Brain microvascular endothelial cell (primary cell): ENCODE measurements at regions not wholly inside any gene's neighbourhood (a gene's known extent, or its start where the extent isn't known, plus 50 kb on each side); places are given as distances from the start of the nearest gene placed in this dataset.

Source experiments
- DNase-seq: peaks from one replicate; pipeline ENCODE4 v3.0.0-alpha.2; 2020
- H3K27ac ChIP-seq: fragments of 250-450 bp; sonication (Bioruptor Pico); 2 replicates; pipeline ENCODE4 v1.5.1; 2020; ENCODE audit warnings: mild to moderate bottlenecking, moderate library complexity
- H3K27me3 ChIP-seq: fragments of 250-450 bp; sonication (Bioruptor Pico); replicated peaks from 2 replicates; pipeline ENCODE4 v1.5.1; 2020; ENCODE audit warnings: mild to moderate bottlenecking
- H3K36me3 ChIP-seq: fragments of 250-450 bp; sonication (Bioruptor Pico); replicated peaks from 2 replicates; pipeline ENCODE4 v1.5.1; 2020; ENCODE audit warnings: mild to moderate bottlenecking
- H3K4me3 ChIP-seq: 2 replicates; pipeline ENCODE4 v1.5.1; 2011; ENCODE audit warnings: low read depth, mild to moderate bottlenecking, control low read depth, low read length, moderate library complexity
- in situ Hi-C: cut with HindIII; loops from 2 replicates; pipeline ENCODE4 v1.10.0; 2017; ENCODE audit warnings: low sequenced_read_pairs, low pct_ligation_motif_present
- TF ChIP-seq, protein P1 (sequence below): IDR thresholded peaks from 2 replicates; pipeline ENCODE4 v1.5.1; 2011; ENCODE audit warnings: low read depth, mild to moderate bottlenecking, moderate library complexity, low read length, control low read depth, inconsistent platforms; ENCODE audit errors: missing control alignments

DNA sequence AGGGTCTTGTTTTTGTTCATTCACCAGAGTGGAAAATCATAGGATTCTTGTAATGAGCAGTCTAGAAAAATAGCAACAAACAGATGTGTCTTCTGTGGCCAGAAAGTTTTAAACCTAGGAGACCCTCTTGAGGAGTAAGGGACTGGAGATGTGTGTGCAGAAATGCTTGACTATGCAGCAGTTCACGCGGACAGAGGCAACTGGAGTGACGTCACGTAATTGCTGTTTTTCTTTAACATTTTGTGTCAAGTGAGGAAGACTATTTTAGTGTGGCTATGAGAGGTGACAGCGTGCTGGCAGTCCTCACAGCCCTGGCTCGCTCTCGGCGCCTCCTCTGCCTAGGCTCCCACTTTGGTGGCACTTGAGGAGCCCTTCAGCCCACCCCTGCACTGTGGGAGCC is 163.1 kb upstream of the PTCH1 start:
- Histone ChIP-seq H3K27ac (no peak overlapping the region), H3K36me3 (no peaks in the 10 kb centered on the region), H3K4me3 (no peak overlapping the region), H3K27me3 (no peaks in the 10 kb centered on the region)
- DNase-seq, result no peak
- TF ChIP-seq, protein P1, sequence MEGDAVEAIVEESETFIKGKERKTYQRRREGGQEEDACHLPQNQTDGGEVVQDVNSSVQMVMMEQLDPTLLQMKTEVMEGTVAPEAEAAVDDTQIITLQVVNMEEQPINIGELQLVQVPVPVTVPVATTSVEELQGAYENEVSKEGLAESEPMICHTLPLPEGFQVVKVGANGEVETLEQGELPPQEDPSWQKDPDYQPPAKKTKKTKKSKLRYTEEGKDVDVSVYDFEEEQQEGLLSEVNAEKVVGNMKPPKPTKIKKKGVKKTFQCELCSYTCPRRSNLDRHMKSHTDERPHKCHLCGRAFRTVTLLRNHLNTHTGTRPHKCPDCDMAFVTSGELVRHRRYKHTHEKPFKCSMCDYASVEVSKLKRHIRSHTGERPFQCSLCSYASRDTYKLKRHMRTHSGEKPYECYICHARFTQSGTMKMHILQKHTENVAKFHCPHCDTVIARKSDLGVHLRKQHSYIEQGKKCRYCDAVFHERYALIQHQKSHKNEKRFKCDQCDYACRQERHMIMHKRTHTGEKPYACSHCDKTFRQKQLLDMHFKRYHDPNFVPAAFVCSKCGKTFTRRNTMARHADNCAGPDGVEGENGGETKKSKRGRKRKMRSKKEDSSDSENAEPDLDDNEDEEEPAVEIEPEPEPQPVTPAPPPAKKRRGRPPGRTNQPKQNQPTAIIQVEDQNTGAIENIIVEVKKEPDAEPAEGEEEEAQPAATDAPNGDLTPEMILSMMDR, result no peak
- in situ Hi-C loops, result no loop called here

DNA sequence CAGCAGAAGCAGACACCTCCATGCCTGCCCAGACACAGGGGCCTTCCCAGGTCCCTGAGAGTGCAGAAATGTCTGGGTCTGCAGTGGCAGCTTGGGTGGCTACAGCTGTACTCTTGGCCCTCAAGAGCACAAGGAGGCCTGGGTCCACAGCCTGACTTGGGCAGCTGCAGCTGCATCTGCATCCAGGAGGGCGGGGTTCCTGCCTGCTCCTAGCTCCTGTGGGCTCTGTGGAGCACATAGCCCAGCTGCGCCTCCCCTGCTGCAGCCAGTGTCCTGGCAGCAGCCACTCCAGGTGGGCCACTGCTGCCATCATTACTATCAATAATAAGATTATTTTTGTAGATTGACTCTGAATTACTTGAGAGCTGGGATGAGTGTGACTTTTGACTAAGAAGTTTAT is 162.0 kb upstream of the PTCH1 start:
- DNase-seq, result no peak
- in situ Hi-C loops, result no loop called here
- TF ChIP-seq, protein P1, result no peak
- Histone ChIP-seq H3K4me3 (no peak overlapping the region), H3K36me3 (no peaks in the 10 kb centered on the region), H3K27ac (no peak overlapping the region), H3K27me3 (no peaks in the 10 kb centered on the region)

DNA sequence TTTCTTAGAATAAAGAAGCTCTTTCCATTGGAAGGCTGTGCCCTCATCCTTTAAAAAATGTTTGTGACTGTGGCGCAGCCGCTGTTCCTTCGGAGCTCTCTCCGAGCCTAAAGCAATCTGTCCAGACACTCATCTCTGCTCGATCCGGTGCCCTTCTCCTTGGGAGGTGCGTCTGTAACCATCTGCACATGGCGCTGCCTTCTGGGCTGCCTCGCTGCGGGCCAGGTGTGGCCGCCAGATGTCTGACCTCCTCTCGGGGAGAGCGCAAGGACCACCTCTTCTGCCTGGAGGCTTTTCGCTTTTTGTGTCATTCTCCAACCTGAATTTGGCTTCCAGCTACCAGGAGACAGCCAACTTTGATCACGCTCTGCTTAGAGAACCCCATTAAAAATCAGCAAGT is 153.4 kb upstream of the PTCH1 start:
- no peak for DNase-seq
- Histone ChIP-seq H3K36me3 (no peaks in the 10 kb centered on the region), H3K27me3 (peaks cover 4% of the 10 kb centered on the region), H3K27ac (no peak overlapping the region), H3K4me3 (no peak overlapping the region)
- TF ChIP-seq, protein P1, result no peak
- in situ Hi-C loops, result no loop called here

- Histone ChIP-seq H3K4me3 (no peak overlapping the region), H3K27me3 (peaks cover 4% of the 10 kb centered on the region), H3K36me3 (no peaks in the 10 kb centered on the region), H3K27ac (no peak overlapping the region)
- in situ Hi-C loops, result no loop called here
- DNase-seq, result no peak
- TF ChIP-seq, protein P1, result no peak
Measured at GRCh38 chr9:95669253-95669652, 152.5 kb upstream of the PTCH1 start.

DNA sequence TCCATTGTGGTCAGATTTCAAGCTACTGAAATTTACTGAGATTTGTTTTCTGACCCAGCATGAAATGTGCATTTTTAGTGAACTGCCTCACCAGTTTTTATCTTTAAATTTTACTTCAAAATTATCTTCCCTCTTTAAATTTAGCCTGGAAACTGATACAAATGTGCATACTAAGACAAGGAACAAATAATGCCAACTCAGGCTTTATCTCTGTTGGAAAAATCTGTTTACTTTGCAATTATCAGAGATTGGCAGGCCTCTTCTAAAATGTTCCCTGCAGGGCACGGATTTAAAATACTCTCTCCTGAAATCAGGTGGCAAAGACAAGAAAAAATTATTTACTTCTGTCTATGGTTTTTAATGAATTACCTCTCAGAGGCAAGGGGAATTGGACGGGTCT is 151.0 kb upstream of the PTCH1 start:
- Histone ChIP-seq H3K4me3 (no peak overlapping the region), H3K27me3 (peaks cover 4% of the 10 kb centered on the region), H3K36me3 (no peaks in the 10 kb centered on the region), H3K27ac (no peak overlapping the region)
- DNase-seq, result no peak
- TF ChIP-seq, protein P1, result no peak
- in situ Hi-C loops, result no loop called here

- in situ Hi-C loops, result no loop called here
- TF ChIP-seq, protein P1, result no peak
- Histone ChIP-seq H3K4me3 (no peak overlapping the region), H3K27me3 (peaks cover 4% of the 10 kb centered on the region), H3K27ac (no peak overlapping the region), H3K36me3 (no peaks in the 10 kb centered on the region)
- DNase-seq, result no peak
Measured at GRCh38 chr9:95666785-95667155, 150.0 kb upstream of the PTCH1 start.
